Cardiac muscle cell (in vitro differentiated cells and primary cell): ENCODE measurements at regions not wholly inside any gene's neighbourhood (a gene's known extent, or its start where the extent isn't known, plus 50 kb on each side); places are given as distances from the start of the nearest gene placed in this dataset.

Experiments
- DNase-seq, 2 donors: peaks; one replicate each; pipeline versions ENCODE4 v3.0.0 to v3.0.0-alpha.2; 2010 to 2017; ENCODE audit warnings: low read depth in 1 of 2, low spot score in 1 of 2
- H3K27ac ChIP-seq: fragments of 200-600 bp; sonication (generic); 2 replicates; pipeline ENCODE4 v1.5.1; 2016
- H3K27me3 ChIP-seq: fragments of 200-600 bp; sonication (generic); 2 replicates; pipeline ENCODE4 v1.6.0; 2016; ENCODE audit warnings: control low read depth
- H3K36me3 ChIP-seq: fragments of 200-600 bp; sonication (generic); 2 replicates; pipeline ENCODE4 v1.5.1; 2016; ENCODE audit warnings: control low read depth
- H3K4me1 ChIP-seq: fragments of 200-600 bp; sonication (generic); 2 replicates; pipeline ENCODE4 v1.8.1; 2017; ENCODE audit warnings: low read depth, mild to moderate bottlenecking, mixed run types
- H3K4me3 ChIP-seq: fragments of 200-600 bp; sonication (generic); 2 replicates; pipeline ENCODE4 v1.5.1; 2016; ENCODE audit warnings: mild to moderate bottlenecking
- H3K9me3 ChIP-seq: fragments of 200-600 bp; sonication (generic); 2 replicates; pipeline ENCODE4 v1.5.1; 2017; ENCODE audit warnings: low read depth, mild to moderate bottlenecking, control low read depth
- TF ChIP-seq, protein P1 (sequence below): IDR thresholded peaks from 2 replicates; pipeline ENCODE4 v1.5.1; 2012; ENCODE audit warnings: low read depth, mild to moderate bottlenecking, low read length

DNA sequence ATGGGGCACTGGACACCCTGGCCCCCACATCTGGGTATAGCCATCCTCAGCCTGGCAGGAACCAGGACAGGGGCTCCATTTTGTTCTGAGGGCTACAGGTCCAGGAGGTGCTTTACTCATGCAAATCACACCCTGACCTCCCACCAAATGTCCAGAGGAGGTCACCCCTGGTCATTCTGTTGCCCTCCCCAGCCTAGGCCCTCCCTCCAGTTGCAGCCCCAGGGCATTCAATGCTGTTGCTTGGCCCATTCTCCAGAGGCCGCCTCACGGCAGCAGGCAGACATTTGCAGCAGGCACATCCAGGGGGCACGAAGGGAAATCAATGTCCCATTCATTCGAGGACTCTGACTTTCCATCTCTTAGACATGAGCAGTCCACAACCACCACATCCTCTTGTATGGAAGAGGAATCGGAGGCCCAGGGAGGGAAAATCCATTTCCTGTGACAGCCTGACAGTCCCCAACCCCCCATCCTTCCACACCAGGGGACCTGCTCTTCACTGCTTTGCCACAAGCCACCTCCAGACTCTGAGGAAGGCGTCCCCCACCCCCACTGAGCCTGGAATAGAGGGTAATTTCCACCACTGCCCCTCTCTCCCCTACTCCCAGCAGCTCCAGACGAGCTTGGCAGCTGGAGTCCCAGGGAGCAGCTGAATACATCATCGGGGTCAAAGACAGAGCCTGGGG lies 76.2 kb upstream of the UNC5B start:
- H3K36me3 ChIP-seq, result no peaks in the 10 kb centered on the region
- no peak for DNase-seq
- H3K27me3 ChIP-seq, result no peaks in the 10 kb centered on the region
- TF ChIP-seq, protein P1, sequence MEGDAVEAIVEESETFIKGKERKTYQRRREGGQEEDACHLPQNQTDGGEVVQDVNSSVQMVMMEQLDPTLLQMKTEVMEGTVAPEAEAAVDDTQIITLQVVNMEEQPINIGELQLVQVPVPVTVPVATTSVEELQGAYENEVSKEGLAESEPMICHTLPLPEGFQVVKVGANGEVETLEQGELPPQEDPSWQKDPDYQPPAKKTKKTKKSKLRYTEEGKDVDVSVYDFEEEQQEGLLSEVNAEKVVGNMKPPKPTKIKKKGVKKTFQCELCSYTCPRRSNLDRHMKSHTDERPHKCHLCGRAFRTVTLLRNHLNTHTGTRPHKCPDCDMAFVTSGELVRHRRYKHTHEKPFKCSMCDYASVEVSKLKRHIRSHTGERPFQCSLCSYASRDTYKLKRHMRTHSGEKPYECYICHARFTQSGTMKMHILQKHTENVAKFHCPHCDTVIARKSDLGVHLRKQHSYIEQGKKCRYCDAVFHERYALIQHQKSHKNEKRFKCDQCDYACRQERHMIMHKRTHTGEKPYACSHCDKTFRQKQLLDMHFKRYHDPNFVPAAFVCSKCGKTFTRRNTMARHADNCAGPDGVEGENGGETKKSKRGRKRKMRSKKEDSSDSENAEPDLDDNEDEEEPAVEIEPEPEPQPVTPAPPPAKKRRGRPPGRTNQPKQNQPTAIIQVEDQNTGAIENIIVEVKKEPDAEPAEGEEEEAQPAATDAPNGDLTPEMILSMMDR, result no peak
- H3K4me3 ChIP-seq, result no peak overlapping the region
- no peak overlapping the region for H3K27ac ChIP-seq
- peaks cover 8% of the 10 kb centered on the region for H3K4me1 ChIP-seq
- no peaks in the 10 kb centered on the region for H3K9me3 ChIP-seq

DNA sequence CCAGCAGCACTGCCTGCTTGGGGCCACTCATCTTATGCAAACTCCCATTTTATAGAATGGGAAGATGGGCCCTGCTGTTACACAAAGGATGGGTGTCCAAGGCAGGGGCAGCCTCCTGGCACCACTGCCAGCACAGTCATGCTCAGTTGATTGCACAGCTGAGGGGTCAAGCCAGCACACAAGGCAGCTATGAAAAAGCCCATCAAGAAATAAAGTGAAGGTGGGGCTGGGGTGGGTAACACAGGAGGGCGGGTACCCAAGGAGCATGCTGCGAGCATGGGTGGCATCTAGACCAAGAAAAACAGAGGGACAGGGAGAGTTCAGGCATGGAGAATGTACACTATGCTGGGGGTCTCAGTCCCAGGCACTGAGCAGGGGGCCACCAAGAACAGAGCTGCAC lies 74.7 kb upstream of the UNC5B start:
- H3K9me3 ChIP-seq, result no peaks in the 10 kb centered on the region
- DNase-seq, result no peak
- H3K36me3 ChIP-seq, result no peaks in the 10 kb centered on the region
- TF ChIP-seq, protein P1, result no peak
- no peaks in the 10 kb centered on the region for H3K27me3 ChIP-seq
- no peak overlapping the region for H3K4me3 ChIP-seq
- peaks cover 8% of the 10 kb centered on the region for H3K4me1 ChIP-seq
- H3K27ac ChIP-seq, result no peak overlapping the region

DNA sequence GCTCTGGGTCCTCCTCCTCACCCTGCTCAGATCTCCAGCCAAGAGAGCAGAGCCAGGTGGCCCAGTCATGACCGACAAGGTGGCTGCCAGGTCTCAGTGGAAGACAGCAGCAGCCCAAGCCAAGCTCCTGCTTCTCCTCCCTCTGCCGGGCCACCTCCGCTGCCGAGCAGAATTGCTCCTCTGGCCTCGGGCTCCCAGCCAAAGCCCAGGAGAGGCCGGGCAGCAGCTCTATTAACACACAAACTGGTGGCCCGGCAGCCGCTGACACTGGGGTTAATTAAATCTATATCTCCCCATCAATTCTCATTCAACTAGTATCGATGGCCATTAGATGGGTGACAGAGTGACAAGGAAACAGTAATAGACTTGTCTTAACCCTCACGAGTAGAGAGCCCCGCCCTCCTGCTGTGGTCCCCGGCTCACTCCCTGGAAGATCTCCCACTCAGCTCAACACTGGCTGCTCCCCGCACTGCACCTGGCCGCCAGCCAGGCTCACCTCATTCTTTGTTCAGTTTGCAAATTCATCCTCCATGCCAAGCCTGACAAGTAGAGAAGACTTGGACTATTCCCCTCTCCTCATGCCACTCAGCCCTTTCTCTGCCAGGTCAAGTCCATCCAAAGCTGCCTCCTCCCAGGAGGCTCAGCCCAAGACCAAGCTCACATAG lies 74.1 kb upstream of the UNC5B start:
- DNase-seq, result no peak
- Histone ChIP-seq H3K4me1 (peaks cover 8% of the 10 kb centered on the region), H3K27me3 (no peaks in the 10 kb centered on the region), H3K27ac (no peak overlapping the region), H3K36me3 (no peaks in the 10 kb centered on the region), H3K9me3 (no peaks in the 10 kb centered on the region), H3K4me3 (no peak overlapping the region)
- TF ChIP-seq, protein P1, result no peak

DNA sequence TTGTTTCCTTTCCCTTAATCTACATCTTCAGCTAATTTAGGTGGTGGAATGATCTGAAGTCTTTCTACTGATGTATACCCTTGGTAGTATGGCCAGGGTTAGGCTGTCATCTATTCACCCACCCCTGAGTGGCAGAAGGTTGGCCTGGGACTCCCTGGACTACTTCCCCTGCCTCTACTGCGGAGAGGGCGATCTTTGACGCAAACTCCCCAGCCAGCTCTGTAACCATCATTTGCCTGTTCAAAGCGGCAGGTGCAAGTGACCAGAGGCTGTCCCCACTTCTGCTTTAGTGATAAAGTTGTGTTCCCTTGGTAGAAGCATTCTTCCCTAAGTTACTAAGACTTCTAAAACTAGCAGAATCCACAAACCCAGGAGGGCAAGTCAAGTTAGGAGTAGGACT lies 70.8 kb upstream of the UNC5B start:
- Histone ChIP-seq H3K27me3 (no peaks in the 10 kb centered on the region), H3K9me3 (no peaks in the 10 kb centered on the region), H3K4me1 (peaks cover 1% of the 10 kb centered on the region), H3K4me3 (no peak overlapping the region), H3K36me3 (no peaks in the 10 kb centered on the region), H3K27ac (no peak overlapping the region)
- DNase-seq, result no peak
- TF ChIP-seq, protein P1, result no peak

- DNase-seq, result peak in 1 of 2 donors; percentile 28
- Histone ChIP-seq H3K4me3 (no peak overlapping the region), H3K27me3 (no peaks in the 10 kb centered on the region), H3K36me3 (no peaks in the 10 kb centered on the region), H3K4me1 (no peaks in the 10 kb centered on the region), H3K27ac (no peak overlapping the region), H3K9me3 (no peaks in the 10 kb centered on the region)
- TF ChIP-seq, protein P1, result no peak
Observed at GRCh38 chr10:71143170-71143569, 69.2 kb upstream of the UNC5B start.
